ENCODE measurements at regions not wholly inside any gene's neighbourhood (a gene's known extent, or its start where the extent isn't known, plus 50 kb on each side); places are given as distances from the start of the nearest gene placed in this dataset.

DNA sequence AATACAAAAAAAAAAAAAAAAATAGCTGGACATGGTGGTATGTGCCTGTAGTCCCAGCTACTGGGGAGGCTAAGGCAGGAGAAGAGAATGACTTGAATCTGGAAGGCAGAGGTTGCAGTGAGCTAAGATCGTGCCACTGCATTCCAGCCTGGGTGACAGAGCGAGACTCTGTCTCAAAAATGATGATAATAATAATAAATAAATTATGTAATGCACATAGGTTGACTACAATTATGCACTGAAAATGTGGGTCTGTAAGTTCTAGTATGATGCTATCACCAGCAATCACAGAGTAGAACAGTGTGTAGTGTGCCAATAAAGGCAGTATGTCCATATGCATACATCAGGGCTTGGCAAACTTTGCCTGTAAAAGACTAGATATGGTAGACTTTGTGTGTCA, 55.6 kb upstream of the MYCN start:
- TF ChIP-seq, protein P1, sequence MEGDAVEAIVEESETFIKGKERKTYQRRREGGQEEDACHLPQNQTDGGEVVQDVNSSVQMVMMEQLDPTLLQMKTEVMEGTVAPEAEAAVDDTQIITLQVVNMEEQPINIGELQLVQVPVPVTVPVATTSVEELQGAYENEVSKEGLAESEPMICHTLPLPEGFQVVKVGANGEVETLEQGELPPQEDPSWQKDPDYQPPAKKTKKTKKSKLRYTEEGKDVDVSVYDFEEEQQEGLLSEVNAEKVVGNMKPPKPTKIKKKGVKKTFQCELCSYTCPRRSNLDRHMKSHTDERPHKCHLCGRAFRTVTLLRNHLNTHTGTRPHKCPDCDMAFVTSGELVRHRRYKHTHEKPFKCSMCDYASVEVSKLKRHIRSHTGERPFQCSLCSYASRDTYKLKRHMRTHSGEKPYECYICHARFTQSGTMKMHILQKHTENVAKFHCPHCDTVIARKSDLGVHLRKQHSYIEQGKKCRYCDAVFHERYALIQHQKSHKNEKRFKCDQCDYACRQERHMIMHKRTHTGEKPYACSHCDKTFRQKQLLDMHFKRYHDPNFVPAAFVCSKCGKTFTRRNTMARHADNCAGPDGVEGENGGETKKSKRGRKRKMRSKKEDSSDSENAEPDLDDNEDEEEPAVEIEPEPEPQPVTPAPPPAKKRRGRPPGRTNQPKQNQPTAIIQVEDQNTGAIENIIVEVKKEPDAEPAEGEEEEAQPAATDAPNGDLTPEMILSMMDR (IDR thresholded peaks at IDR 0.05), result no peak
- TF ChIP-seq POLR2A (IDR thresholded peaks at IDR 0.05; ENCODE audit: low read depth) (no peak), POLR2AphosphoS5 (IDR thresholded peaks at IDR 0.05) (no peak), EP300 (IDR thresholded peaks at IDR 0.05) (no peak)

All from esophagus muscularis mucosa (tissue), 4 donors.